MM.1S (cell line): ENCODE measurements at regions not wholly inside any gene's neighbourhood (a gene's known extent, or its start where the extent isn't known, plus 50 kb on each side); places are given as distances from the start of the nearest gene placed in this dataset.

Experiments
- CTCF ChIP-seq: fragments of 300-600 bp; sonication (generic); IDR thresholded peaks from 2 replicates; pipeline ENCODE4 v1.5.1; 2016; ENCODE audit warnings: antibody characterized with exemption, low read length, mixed read lengths
- EZH2 ChIP-seq: fragments of 300-600 bp; sonication (generic); optimal IDR thresholded peaks from 2 replicates; pipeline ENCODE3; 2017; ENCODE audit warnings: low read depth, mild to moderate bottlenecking, antibody characterized with exemption, low read length, mixed read lengths

GRCh38 chr6:95240514-95240913 is 336.8 kb upstream of the MANEA start:
- TF ChIP-seq CTCF (no peak), EZH2 (no peak)
